H9 (cell line): ENCODE measurements at regions not wholly inside any gene's neighbourhood (a gene's known extent, or its start where the extent isn't known, plus 50 kb on each side); places are given as distances from the start of the nearest gene placed in this dataset.

Experiments used
- DNase-seq: peaks from one replicate; pipeline ENCODE4 v3.0.0-alpha.2; 2017
- H2AFZ ChIP-seq: one replicate; pipeline ENCODE4 v1.6.1; 2013; ENCODE audit warnings: mild to moderate bottlenecking, low read length, control low read depth, moderate library complexity
- H2AK5ac ChIP-seq: 2 replicates; pipeline ENCODE4 v1.6.1; 2013; ENCODE audit warnings: low read length, control low read depth, mixed read lengths; ENCODE audit not compliant: insufficient read length
- H2BK120ac ChIP-seq: one replicate; pipeline ENCODE4 v1.6.1; 2013; ENCODE audit warnings: low read depth, mild to moderate bottlenecking, low read length, control low read depth, inconsistent platforms; ENCODE audit not compliant: poor library complexity, severe bottlenecking
- H2BK12ac ChIP-seq: 2 replicates; pipeline ENCODE4 v1.6.1; 2013; ENCODE audit warnings: low read length, control low read depth, mixed read lengths, low read depth; ENCODE audit not compliant: insufficient read length
- H2BK15ac ChIP-seq: 2 replicates; pipeline ENCODE4 v1.6.1; 2013; ENCODE audit warnings: low read depth, low read length, control low read depth
- H2BK20ac ChIP-seq: one replicate; pipeline ENCODE4 v1.6.1; 2013; ENCODE audit warnings: low read depth, mild to moderate bottlenecking, low read length, control low read depth, inconsistent platforms; ENCODE audit not compliant: poor library complexity, severe bottlenecking
- H2BK5ac ChIP-seq: 2 replicates; pipeline ENCODE4 v1.6.1; 2013; ENCODE audit warnings: low read length, control low read depth, mixed read lengths; ENCODE audit not compliant: insufficient read length
- H3K14ac ChIP-seq: 2 replicates; pipeline ENCODE4 v1.6.1; 2013; ENCODE audit warnings: low read length, control low read depth; ENCODE audit not compliant: insufficient read depth
- H3K18ac ChIP-seq: 2 replicates; pipeline ENCODE4 v1.6.1; 2013; ENCODE audit warnings: low read depth, mild to moderate bottlenecking, mixed read lengths, low read length, control low read depth; ENCODE audit not compliant: insufficient read length
- H3K23ac ChIP-seq: 2 replicates; pipeline ENCODE4 v1.6.1; 2013; ENCODE audit warnings: low read length, control low read depth, mixed read lengths, low read depth; ENCODE audit not compliant: insufficient read length
- H3K23me2 ChIP-seq: 2 replicates; pipeline ENCODE4 v1.6.1; 2013; ENCODE audit warnings: low read depth, mild to moderate bottlenecking, mixed read lengths, low read length, control low read depth; ENCODE audit not compliant: insufficient read length, poor library complexity, severe bottlenecking
- H3K27ac ChIP-seq: 2 replicates; pipeline ENCODE4 v1.5.1; 2013; ENCODE audit warnings: low read length, control low read depth, mixed read lengths, low read depth; ENCODE audit not compliant: insufficient read length
- H3K27me3 ChIP-seq: 2 replicates; pipeline ENCODE4 v1.6.1; 2013; ENCODE audit warnings: low read length, control low read depth, inconsistent platforms; ENCODE audit not compliant: insufficient read depth
- H3K4ac ChIP-seq: 2 replicates; pipeline ENCODE4 v1.6.1; 2013; ENCODE audit warnings: low read depth, mild to moderate bottlenecking, control low read depth, inconsistent platforms, low read length, moderate library complexity
- H3K4me1 ChIP-seq: 2 replicates; pipeline ENCODE4 v1.6.1; 2013; ENCODE audit warnings: low read length, control low read depth, inconsistent platforms; ENCODE audit not compliant: insufficient read depth
- H3K4me2 ChIP-seq: 2 replicates; pipeline ENCODE4 v1.6.1; 2013; ENCODE audit warnings: low read length, control low read depth, mixed read lengths; ENCODE audit not compliant: insufficient read length, insufficient read depth
- H3K56ac ChIP-seq: 2 replicates; pipeline ENCODE4 v1.6.1; 2013; ENCODE audit warnings: low read depth, mild to moderate bottlenecking, mixed read lengths, low read length, control low read depth; ENCODE audit not compliant: insufficient read length
- H3K79me1 ChIP-seq: 2 replicates; pipeline ENCODE4 v1.6.1; 2013; ENCODE audit warnings: low read depth, mild to moderate bottlenecking, moderate library complexity, low read length, control low read depth, inconsistent platforms; ENCODE audit not compliant: insufficient read depth, poor library complexity, severe bottlenecking
- H3K79me2 ChIP-seq: 2 replicates; pipeline ENCODE4 v1.6.1; 2013; ENCODE audit warnings: low read length, control low read depth, inconsistent platforms; ENCODE audit not compliant: insufficient read depth
- H3K9ac ChIP-seq: 2 replicates; pipeline ENCODE4 v1.6.1; 2013; ENCODE audit warnings: low read length, control low read depth, mixed read lengths; ENCODE audit not compliant: insufficient read length; ENCODE audit errors: extremely low read depth
- H3K9me3 ChIP-seq: one replicate; pipeline ENCODE4 v1.6.1; 2013; ENCODE audit warnings: low read depth, low read length, inconsistent platforms; ENCODE audit not compliant: control insufficient read depth
- H3T11ph ChIP-seq: one replicate; pipeline ENCODE4 v1.6.1; 2013; ENCODE audit warnings: mild to moderate bottlenecking, low read length, control low read depth, inconsistent platforms
- H4K20me1 ChIP-seq: one replicate; pipeline ENCODE4 v1.6.1; 2013; ENCODE audit not compliant: control insufficient read depth, insufficient read length, insufficient read depth
- H4K5ac ChIP-seq: 2 replicates; pipeline ENCODE4 v1.6.1; 2013; ENCODE audit warnings: low read depth, mild to moderate bottlenecking, mixed read lengths, low read length, control low read depth; ENCODE audit not compliant: insufficient read length
- H4K8ac ChIP-seq: replicated peaks from 2 replicates; pipeline ENCODE4 v1.6.1; 2013; ENCODE audit warnings: low read length, control low read depth, mixed read lengths, low read depth; ENCODE audit not compliant: insufficient read length
- H4K91ac ChIP-seq: 2 replicates; pipeline ENCODE4 v1.6.1; 2013; ENCODE audit warnings: low read depth, mild to moderate bottlenecking, moderate library complexity, mixed read lengths, low read length, control low read depth; ENCODE audit not compliant: insufficient read length
- H3K27ac Mint-ChIP-seq, 3 experiments: 2 replicates in 2 of 3; 3 replicates in 1 of 3; pipeline ENCODE4 v1.8.0; 2020 to 2021; ENCODE audit warnings: mixed read lengths in 3 of 3, mild to moderate bottlenecking in 1 of 3, moderate library complexity in 1 of 3
- H3K27me3 Mint-ChIP-seq: 2 replicates; pipeline ENCODE4 v1.8.0; 2021; ENCODE audit warnings: low read depth, mild to moderate bottlenecking, moderate library complexity, mixed read lengths
- H3K36me3 Mint-ChIP-seq, 3 experiments: 2 replicates in 2 of 3; 3 replicates in 1 of 3; pipeline ENCODE4 v1.8.0; 2020 to 2021; ENCODE audit warnings: low read depth in 3 of 3, mixed read lengths in 3 of 3; ENCODE audit not compliant: insufficient read depth in 1 of 3
- H3K4me1 Mint-ChIP-seq, 2 experiments: 2 replicates each; pipeline ENCODE4 v1.8.0; 2020; ENCODE audit warnings: mixed read lengths in 2 of 2
- H3K4me3 Mint-ChIP-seq, 2 experiments: 2 replicates in 1 of 2; 3 replicates in 1 of 2; pipeline ENCODE4 v1.8.0; 2020 to 2021; ENCODE audit warnings: mild to moderate bottlenecking in 2 of 2, mixed read lengths in 2 of 2, moderate library complexity in 1 of 2
- H3K9me3 Mint-ChIP-seq, 2 experiments: 2 replicates in 1 of 2; 3 replicates in 1 of 2; pipeline ENCODE4 v1.8.0; 2020; ENCODE audit warnings: mild to moderate bottlenecking in 2 of 2, mixed read lengths in 2 of 2, moderate library complexity in 1 of 2
- CTCF ChIP-seq: fragments of 200-600 bp; sonication (generic); conservative IDR thresholded peaks from 3 replicates; pipeline ENCODE4 v1.8.0; 2021; ENCODE audit warnings: antibody characterized with exemption, mild to moderate bottlenecking
- WGBS: extraction: QIAGEN DNeasy Blood & Tissue Kit; methylation state at CpG from one replicate; pipeline ENCODE4 v1.1.7; 2013; ENCODE audit warnings: missing lambda C conversion rate, low lambda C conversion rate, mixed read lengths; ENCODE audit not compliant: insufficient read length; ENCODE audit errors: extremely low coverage; 5-methylcytosine and 5-hydroxymethylcytosine counted together

- Histone ChIP-seq H2BK5ac (no peak overlapping the region), H3K56ac (no peak overlapping the region), H4K8ac (no peak overlapping the region), H2AK5ac (no peak overlapping the region), H3K14ac (no peak overlapping the region), H2BK20ac (no peak overlapping the region), H3K79me1 (no peaks in the 10 kb centered on the region), H4K5ac (no peak overlapping the region), H3K18ac (no peak overlapping the region), H2BK15ac (no peak overlapping the region), H3K79me2 (no peaks in the 10 kb centered on the region), H3T11ph (no peak overlapping the region), H3K27ac (no peak overlapping the region), H2BK12ac (no peak overlapping the region), H3K27me3 (no peaks in the 10 kb centered on the region), H4K91ac (no peak overlapping the region), H3K4me2 (no peak overlapping the region), H2AFZ (no peak overlapping the region), H3K9me3 (no peaks in the 10 kb centered on the region), H4K20me1 (no peaks in the 10 kb centered on the region), H3K23me2 (no peaks in the 10 kb centered on the region), H3K9ac (no peak overlapping the region), H3K23ac (no peak overlapping the region), H2BK120ac (no peak overlapping the region), H3K4me1 (no peaks in the 10 kb centered on the region), H3K4ac (no peak overlapping the region)
- Mint-ChIP-seq H3K4me1 (no peaks in the 10 kb centered on the region), H3K36me3 (peaks cover 0 to 2% (median 0%) of the 10 kb centered on the region in 3 experiments; a peak in 2 of 7 replicates), H3K9me3 (peaks cover 18 to 21% of the 10 kb centered on the region in 2 experiments), H3K27ac (no peak overlapping the region), H3K27me3 (peaks cover 11% of the 10 kb centered on the region), H3K4me3 (no peak overlapping the region)
- no peak for TF ChIP-seq CTCF
- WGBS = no CpG with 5 or more reads among the region's 11 CpGs
- DNase-seq = no peak
Measured at GRCh38 chr7:98495200-98495955, 94.5 kb upstream of the BAIAP2L1 start.
